HepG2 (cell line): ENCODE measurements at regions not wholly inside any gene's neighbourhood (a gene's known extent, or its start where the extent isn't known, plus 50 kb on each side); places are given as distances from the start of the nearest gene placed in this dataset.

ENCODE experiments used
- ATAC-seq: fragments of 200-7000 bp; cut with Tn5 transposase; 3 replicates; pipeline ENCODE4 v1.9.1; 2020; ENCODE audit warnings: mild to moderate bottlenecking, moderate library complexity
- BruUV-seq: library from RNA; stranded (reverse); fragments of 400-500 nt; replicated peaks from 2 replicates; lab custom pipeline; 2021; lab: Mats Ljungman, UMichigan
- CTCF ChIA-PET: fragments of 300-600 bp; formaldehyde crosslinking; extraction: SDS; loops from one replicate; lab custom pipeline; 2021; ENCODE audit warnings: low total read pairs, inconsistent platforms, low intra/inter-chr PET ratio; lab: Yijun Ruan, JAX
- POLR2A ChIA-PET: fragments of 350-600 bp; sonication (Branson Sonifier 250); formaldehyde crosslinking; loops from one replicate; lab custom pipeline; 2020; ENCODE audit warnings: antibody characterized with exemption, inconsistent platforms; lab: Yijun Ruan, JAX
- DNase-seq: peaks from one replicate; pipeline ENCODE4 v3.0.0-alpha.2; 2015; ENCODE audit warnings: low spot score
- FAIRE-seq: peaks from 3 replicates; lab custom pipeline; 2011; peaks lifted over from hg19 to GRCh38; lab: Jason Lieb, UNC
- H2AFZ ChIP-seq: one replicate; pipeline ENCODE4 v1.6.1; 2011; ENCODE audit warnings: low read length, inconsistent platforms
- H3K27ac ChIP-seq: fragments of 300-600 bp; 3 replicates; pipeline ENCODE4 v1.8.0; 2011; ENCODE audit warnings: mixed run types, mild to moderate bottlenecking, mixed read lengths, low read length, inconsistent platforms; ENCODE audit not compliant: insufficient read depth; ENCODE audit errors: extremely low read length
- H3K27me3 ChIP-seq, 2 experiments: fragments of 200-600 bp in 1 of 2; 2 replicates in 1 of 2; 3 replicates in 1 of 2; pipeline versions ENCODE4 v1.6.0 to v1.8.0; 2011; ENCODE audit warnings: low read length in 2 of 2, mild to moderate bottlenecking in 2 of 2, moderate library complexity in 2 of 2, inconsistent platforms in 1 of 2; ENCODE audit not compliant: insufficient read depth in 2 of 2, control insufficient read depth in 1 of 2
- H3K36me3 ChIP-seq, 2 experiments: fragments of 200-600 bp in 1 of 2; replicated peaks in 1 of 2; 2 replicates in 1 of 2; 3 replicates in 1 of 2; pipeline versions ENCODE4 v1.5.1 to v1.8.0; 2011; ENCODE audit warnings: low read length in 2 of 2, inconsistent platforms in 1 of 2; ENCODE audit not compliant: insufficient read depth in 2 of 2, control insufficient read depth in 1 of 2
- H3K4me1 ChIP-seq: 2 replicates; pipeline ENCODE4 v1.5.1; 2012; ENCODE audit warnings: low read length, inconsistent platforms; ENCODE audit not compliant: insufficient read depth
- H3K4me2 ChIP-seq: 2 replicates; pipeline ENCODE4 v1.6.0; 2011; ENCODE audit warnings: low read depth, low read length, inconsistent platforms
- H3K4me3 ChIP-seq, 3 experiments: fragments of 200-600 bp in 1 of 3; sonication (generic), shearing (Covaris generic) in 1 of 3; replicated peaks in 1 of 3; 2 replicates each; pipeline ENCODE4 v1.5.1; 2011 to 2016; ENCODE audit warnings: low read length in 3 of 3, inconsistent platforms in 2 of 3, low read depth in 2 of 3, mild to moderate bottlenecking in 2 of 3, control low read depth in 1 of 3, mixed read lengths in 1 of 3; ENCODE audit not compliant: insufficient read depth in 1 of 3
- H3K79me2 ChIP-seq: one replicate; pipeline ENCODE4 v1.6.1; 2011; ENCODE audit warnings: low read length, inconsistent platforms; ENCODE audit not compliant: insufficient read depth
- H3K9ac ChIP-seq: 2 replicates; pipeline ENCODE4 v1.6.0; 2011; ENCODE audit warnings: mild to moderate bottlenecking, low read depth, low read length, inconsistent platforms; ENCODE audit not compliant: insufficient read depth
- H3K9me3 ChIP-seq: 2 replicates; pipeline ENCODE4 v1.5.1; 2012; ENCODE audit warnings: mild to moderate bottlenecking, low read length
- H4K20me1 ChIP-seq: 2 replicates; pipeline ENCODE4 v1.6.0; 2011; ENCODE audit warnings: inconsistent platforms, mild to moderate bottlenecking, low read length, moderate library complexity; ENCODE audit not compliant: insufficient read depth
- ATF2 ChIP-seq: sonication (generic); formaldehyde crosslinking; IDR thresholded peaks from 2 replicates; pipeline ENCODE4 v1.4.0; 2020; ENCODE audit warnings: missing genetic modification reagents
- CENPX ChIP-seq: sonication (generic); formaldehyde crosslinking; IDR thresholded peaks from 2 replicates; pipeline ENCODE4 v1.9.0; 2021; ENCODE audit warnings: mild to moderate bottlenecking, missing genetic modification reagents, moderate library complexity
- KLF6 ChIP-seq: IDR thresholded peaks from 2 replicates; pipeline ENCODE4 v1.8.0; 2016; ENCODE audit warnings: missing biosample characterization, missing genetic modification reagents
- NFYB ChIP-seq: sonication (generic); formaldehyde crosslinking; IDR thresholded peaks from 2 replicates; pipeline ENCODE4 v1.4.0; 2020; ENCODE audit warnings: missing genetic modification reagents
- SNAPC4 ChIP-seq: sonication (generic); formaldehyde crosslinking; IDR thresholded peaks from 2 replicates; pipeline ENCODE4 v1.4.0; 2020; ENCODE audit warnings: mild to moderate bottlenecking, missing genetic modification reagents
- TAF15 ChIP-seq: fragments of 200-400 bp; formaldehyde crosslinking; IDR thresholded peaks from one replicate; pipeline ENCODE4 v1.6.1; 2018; ENCODE audit warnings: mild to moderate bottlenecking, low read depth, low read length; ENCODE audit not compliant: poor library complexity, severe bottlenecking
- THYN1 ChIP-seq: sonication (generic); formaldehyde crosslinking; IDR thresholded peaks from 2 replicates; pipeline ENCODE4 v1.8.1; 2023; ENCODE audit warnings: low read depth, mild to moderate bottlenecking, moderate library complexity, missing genetic modification reagents, borderline replicate concordance
- ZNF350 ChIP-seq: sonication (generic); formaldehyde crosslinking; IDR thresholded peaks from 2 replicates; pipeline ENCODE4 v1.4.0; 2020; ENCODE audit warnings: mild to moderate bottlenecking, low read depth, missing genetic modification reagents, borderline replicate concordance
- in situ Hi-C: cut with HindIII; loops from 2 replicates; pipeline ENCODE4 v1.10.0; 2017; ENCODE audit warnings: low pct_unique_long_range_greater_than_20kb; ENCODE audit not compliant: extremely low pct_ligation_motif_present
- intact Hi-C: fragments of 100-400 bp; cut with micrococcal nuclease; formaldehyde crosslinking; loops from one replicate; pipeline ENCODE4 v1.10.0; 2022; ENCODE audit not compliant: unreplicated experiment
- TF ChIP-seq, protein P1 (sequence below): sonication (generic); formaldehyde crosslinking; IDR thresholded peaks from 2 replicates; pipeline ENCODE4 v1.9.0; 2022; ENCODE audit warnings: low read depth, missing genetic modification reagents
- TF ChIP-seq, protein P2 (sequence below): sonication (generic); formaldehyde crosslinking; IDR thresholded peaks from 2 replicates; pipeline ENCODE4 v1.4.0; 2020; ENCODE audit warnings: missing genetic modification reagents, borderline replicate concordance
- TF ChIP-seq, protein P3 (sequence below): sonication (generic); formaldehyde crosslinking; IDR thresholded peaks from 2 replicates; pipeline ENCODE4 v1.5.0; 2020; ENCODE audit warnings: mild to moderate bottlenecking, missing genetic modification reagents, borderline replicate concordance

- H3K9ac ChIP-seq, result no peak overlapping the region
- H3K4me1 ChIP-seq, result no peaks in the 10 kb centered on the region
- no peaks in the 10 kb centered on the region for H3K79me2 ChIP-seq
- no peak overlapping the region for H3K27ac ChIP-seq
- POLR2A ChIA-PET, result no interaction called here
- H3K9me3 ChIP-seq, result no peaks in the 10 kb centered on the region
- H3K4me3 ChIP-seq, result no peak overlapping the region
- H3K36me3 ChIP-seq, result no peaks in the 10 kb centered on the region
- no TSS peak for BruUV-seq
- no peaks in the 10 kb centered on the region for H4K20me1 ChIP-seq
- in situ Hi-C loops (no loop called here), intact Hi-C loops (no loop called here)
- CTCF ChIA-PET, result no interaction called here
- no peak for DNase-seq
- no peak overlapping the region for H2AFZ ChIP-seq
- no peak for ATAC-seq
- H3K27me3 ChIP-seq, result no peaks in the 10 kb centered on the region
- H3K4me2 ChIP-seq, result no peak overlapping the region
- no peak for FAIRE-seq
- TF ChIP-seq, protein P1, sequence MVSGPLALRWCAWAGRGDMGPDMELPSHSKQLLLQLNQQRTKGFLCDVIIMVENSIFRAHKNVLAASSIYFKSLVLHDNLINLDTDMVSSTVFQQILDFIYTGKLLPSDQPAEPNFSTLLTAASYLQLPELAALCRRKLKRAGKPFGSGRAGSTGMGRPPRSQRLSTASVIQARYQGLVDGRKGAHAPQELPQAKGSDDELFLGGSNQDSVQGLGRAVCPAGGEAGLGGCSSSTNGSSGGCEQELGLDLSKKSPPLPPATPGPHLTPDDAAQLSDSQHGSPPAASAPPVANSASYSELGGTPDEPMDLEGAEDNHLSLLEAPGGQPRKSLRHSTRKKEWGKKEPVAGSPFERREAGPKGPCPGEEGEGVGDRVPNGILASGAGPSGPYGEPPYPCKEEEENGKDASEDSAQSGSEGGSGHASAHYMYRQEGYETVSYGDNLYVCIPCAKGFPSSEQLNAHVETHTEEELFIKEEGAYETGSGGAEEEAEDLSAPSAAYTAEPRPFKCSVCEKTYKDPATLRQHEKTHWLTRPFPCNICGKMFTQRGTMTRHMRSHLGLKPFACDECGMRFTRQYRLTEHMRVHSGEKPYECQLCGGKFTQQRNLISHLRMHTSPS, result no peak
- TF ChIP-seq THYN1 (CRISPR knock-in tag) (no peak), SNAPC4 (CRISPR knock-in tag) (no peak), TAF15 (no peak), NFYB (CRISPR knock-in tag) (no peak), CENPX (no peak), ATF2 (CRISPR knock-in tag) (no peak), ZNF350 (CRISPR knock-in tag) (no peak), KLF6 (CRISPR knock-in tag) (no peak)
- TF ChIP-seq, protein P2, sequence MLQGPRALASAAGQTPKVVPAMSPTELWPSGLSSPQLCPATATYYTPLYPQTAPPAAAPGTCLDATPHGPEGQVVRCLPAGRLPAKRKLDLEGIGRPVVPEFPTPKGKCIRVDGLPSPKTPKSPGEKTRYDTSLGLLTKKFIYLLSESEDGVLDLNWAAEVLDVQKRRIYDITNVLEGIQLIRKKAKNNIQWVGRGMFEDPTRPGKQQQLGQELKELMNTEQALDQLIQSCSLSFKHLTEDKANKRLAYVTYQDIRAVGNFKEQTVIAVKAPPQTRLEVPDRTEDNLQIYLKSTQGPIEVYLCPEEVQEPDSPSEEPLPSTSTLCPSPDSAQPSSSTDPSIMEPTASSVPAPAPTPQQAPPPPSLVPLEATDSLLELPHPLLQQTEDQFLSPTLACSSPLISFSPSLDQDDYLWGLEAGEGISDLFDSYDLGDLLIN (CRISPR knock-in tag), result no peak
- TF ChIP-seq, protein P3, sequence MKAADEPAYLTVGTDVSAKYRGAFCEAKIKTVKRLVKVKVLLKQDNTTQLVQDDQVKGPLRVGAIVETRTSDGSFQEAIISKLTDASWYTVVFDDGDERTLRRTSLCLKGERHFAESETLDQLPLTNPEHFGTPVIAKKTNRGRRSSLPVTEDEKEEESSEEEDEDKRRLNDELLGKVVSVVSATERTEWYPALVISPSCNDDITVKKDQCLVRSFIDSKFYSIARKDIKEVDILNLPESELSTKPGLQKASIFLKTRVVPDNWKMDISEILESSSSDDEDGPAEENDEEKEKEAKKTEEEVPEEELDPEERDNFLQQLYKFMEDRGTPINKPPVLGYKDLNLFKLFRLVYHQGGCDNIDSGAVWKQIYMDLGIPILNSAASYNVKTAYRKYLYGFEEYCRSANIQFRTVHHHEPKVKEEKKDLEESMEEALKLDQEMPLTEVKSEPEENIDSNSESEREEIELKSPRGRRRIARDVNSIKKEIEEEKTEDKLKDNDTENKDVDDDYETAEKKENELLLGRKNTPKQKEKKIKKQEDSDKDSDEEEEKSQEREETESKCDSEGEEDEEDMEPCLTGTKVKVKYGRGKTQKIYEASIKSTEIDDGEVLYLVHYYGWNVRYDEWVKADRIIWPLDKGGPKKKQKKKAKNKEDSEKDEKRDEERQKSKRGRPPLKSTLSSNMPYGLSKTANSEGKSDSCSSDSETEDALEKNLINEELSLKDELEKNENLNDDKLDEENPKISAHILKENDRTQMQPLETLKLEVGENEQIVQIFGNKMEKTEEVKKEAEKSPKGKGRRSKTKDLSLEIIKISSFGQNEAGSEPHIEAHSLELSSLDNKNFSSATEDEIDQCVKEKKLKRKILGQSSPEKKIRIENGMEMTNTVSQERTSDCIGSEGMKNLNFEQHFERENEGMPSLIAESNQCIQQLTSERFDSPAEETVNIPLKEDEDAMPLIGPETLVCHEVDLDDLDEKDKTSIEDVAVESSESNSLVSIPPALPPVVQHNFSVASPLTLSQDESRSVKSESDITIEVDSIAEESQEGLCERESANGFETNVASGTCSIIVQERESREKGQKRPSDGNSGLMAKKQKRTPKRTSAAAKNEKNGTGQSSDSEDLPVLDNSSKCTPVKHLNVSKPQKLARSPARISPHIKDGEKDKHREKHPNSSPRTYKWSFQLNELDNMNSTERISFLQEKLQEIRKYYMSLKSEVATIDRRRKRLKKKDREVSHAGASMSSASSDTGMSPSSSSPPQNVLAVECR (CRISPR knock-in tag), result no peak
These were observed 76.9 kb upstream of the FRMD4B start for GRCh38 chr3:69462826-69463100.
